ENCODE measurements at regions not wholly inside any gene's neighbourhood (a gene's known extent, or its start where the extent isn't known, plus 50 kb on each side); places are given as distances from the start of the nearest gene placed in this dataset.
"Not testable (repeated sequence)": the region's sequence is repeated elsewhere in the genome, so short reads cannot be mapped to it uniquely, and the experiment has no call there.

- no peak for FAIRE-seq
Observed at GRCh38 chr4:111989817-111990216, 155.4 kb upstream of the FAM241A start.

GRCh38 chr4:111991163-111991562 lies 154.1 kb upstream of the FAM241A start:
- FAIRE-seq = no peak

- FAIRE-seq = no peak
Observed at GRCh38 chr4:111991797-111992196, 153.5 kb upstream of the FAM241A start.

GRCh38 chr4:111992351-111993168 lies 152.7 kb upstream of the FAM241A start:
- no peak for FAIRE-seq

GRCh38 chr4:111994392-111994791 lies 150.9 kb upstream of the FAM241A start:
- no peak for FAIRE-seq

- FAIRE-seq = no peak
Observed at GRCh38 chr4:111997785-111998184, 147.5 kb upstream of the FAM241A start.

- no peak for FAIRE-seq
Observed at GRCh38 chr4:111999801-112000200, 145.5 kb upstream of the FAM241A start.

- FAIRE-seq = no peak
Observed at GRCh38 chr4:112001041-112001440, 144.2 kb upstream of the FAM241A start.

- FAIRE-seq = no peak
Observed at GRCh38 chr4:112002248-112002661, 143.0 kb upstream of the FAM241A start.

GRCh38 chr4:112003231-112003907 lies 141.9 kb upstream of the FAM241A start:
- FAIRE-seq = no peak

GRCh38 chr4:112005027-112005426 lies 140.2 kb upstream of the FAM241A start:
- no peak for FAIRE-seq

GRCh38 chr4:112007391-112007790 lies 137.9 kb upstream of the FAM241A start:
- FAIRE-seq = no peak

- no peak for FAIRE-seq
Observed at GRCh38 chr4:112015960-112016359, 129.3 kb upstream of the FAM241A start.

GRCh38 chr4:112023402-112023950 lies 121.8 kb upstream of the FAM241A start:
- FAIRE-seq = no peak

- FAIRE-seq = no peak
Observed at GRCh38 chr4:112026058-112026457, 119.2 kb upstream of the FAM241A start.

GRCh38 chr4:112029771-112030171 lies 115.5 kb upstream of the FAM241A start:
- FAIRE-seq = no peak

GRCh38 chr4:112031712-112032328 lies 113.4 kb upstream of the FAM241A start:
- peak; percentile 96 for FAIRE-seq

- no peak for FAIRE-seq
Observed at GRCh38 chr4:112036886-112037285, 108.4 kb upstream of the FAM241A start.

GRCh38 chr4:112038861-112039260 lies 106.4 kb upstream of the FAM241A start:
- no peak for FAIRE-seq

GRCh38 chr4:112049119-112049518 lies 96.1 kb upstream of the FAM241A start:
- not testable (repeated sequence) for FAIRE-seq

GRCh38 chr4:112053825-112054350 lies 91.4 kb upstream of the FAM241A start:
- no peak for FAIRE-seq

GRCh38 chr4:112055100-112055499 lies 90.2 kb upstream of the FAM241A start:
- no peak for FAIRE-seq

- no peak for FAIRE-seq
Observed at GRCh38 chr4:112057470-112057869, 87.8 kb upstream of the FAM241A start.
